SK-N-SH (cell line): ENCODE measurements at regions not wholly inside any gene's neighbourhood (a gene's known extent, or its start where the extent isn't known, plus 50 kb on each side); places are given as distances from the start of the nearest gene placed in this dataset.

Experiments used
- EZH2phosphoT487 ChIP-seq: fragments of 200-600 bp; sonication (generic); IDR thresholded peaks from 2 replicates; pipeline ENCODE4 v1.6.1; 2017; ENCODE audit warnings: low read depth, mixed run types, mild to moderate bottlenecking, antibody characterized with exemption, moderate library complexity, borderline replicate concordance
- YY1 ChIP-seq: IDR thresholded peaks from 2 replicates; pipeline ENCODE4 v1.4.0; 2012; ENCODE audit warnings: low read depth, mild to moderate bottlenecking
- TF ChIP-seq, protein P1 (sequence below): fragments of 200-600 bp; sonication (generic); IDR thresholded peaks from 2 replicates; pipeline ENCODE4 v1.6.1; 2017; ENCODE audit warnings: antibody characterized with exemption, mild to moderate bottlenecking, moderate library complexity
- TF ChIP-seq, protein P2 (sequence below): IDR thresholded peaks from 2 replicates; pipeline ENCODE4 v1.4.0; 2012; ENCODE audit warnings: low read depth, borderline replicate concordance

DNA sequence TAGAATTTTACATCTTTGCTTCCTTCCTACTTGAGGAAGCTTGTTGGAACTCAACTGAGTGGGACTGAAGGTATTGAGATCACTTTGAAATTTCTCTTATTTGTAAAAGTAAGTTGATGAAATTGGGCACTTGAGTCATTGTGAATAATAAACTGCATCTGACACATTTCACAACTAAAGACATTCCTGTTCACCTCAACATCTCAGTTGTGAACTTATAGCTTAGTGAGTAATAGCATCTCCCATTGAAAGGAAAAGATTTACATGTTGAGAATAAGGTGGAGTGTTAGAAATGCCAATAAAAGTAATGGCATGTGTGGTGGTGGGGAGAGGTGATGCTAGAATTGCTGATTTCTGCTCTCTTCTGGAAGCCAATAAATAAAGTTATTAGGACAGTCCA lies 145.0 kb downstream of the SLC24A2 start:
- TF ChIP-seq YY1 (no peak), EZH2phosphoT487 (no peak)
- TF ChIP-seq, protein P1, sequence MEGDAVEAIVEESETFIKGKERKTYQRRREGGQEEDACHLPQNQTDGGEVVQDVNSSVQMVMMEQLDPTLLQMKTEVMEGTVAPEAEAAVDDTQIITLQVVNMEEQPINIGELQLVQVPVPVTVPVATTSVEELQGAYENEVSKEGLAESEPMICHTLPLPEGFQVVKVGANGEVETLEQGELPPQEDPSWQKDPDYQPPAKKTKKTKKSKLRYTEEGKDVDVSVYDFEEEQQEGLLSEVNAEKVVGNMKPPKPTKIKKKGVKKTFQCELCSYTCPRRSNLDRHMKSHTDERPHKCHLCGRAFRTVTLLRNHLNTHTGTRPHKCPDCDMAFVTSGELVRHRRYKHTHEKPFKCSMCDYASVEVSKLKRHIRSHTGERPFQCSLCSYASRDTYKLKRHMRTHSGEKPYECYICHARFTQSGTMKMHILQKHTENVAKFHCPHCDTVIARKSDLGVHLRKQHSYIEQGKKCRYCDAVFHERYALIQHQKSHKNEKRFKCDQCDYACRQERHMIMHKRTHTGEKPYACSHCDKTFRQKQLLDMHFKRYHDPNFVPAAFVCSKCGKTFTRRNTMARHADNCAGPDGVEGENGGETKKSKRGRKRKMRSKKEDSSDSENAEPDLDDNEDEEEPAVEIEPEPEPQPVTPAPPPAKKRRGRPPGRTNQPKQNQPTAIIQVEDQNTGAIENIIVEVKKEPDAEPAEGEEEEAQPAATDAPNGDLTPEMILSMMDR: no peak
- TF ChIP-seq, protein P2, sequence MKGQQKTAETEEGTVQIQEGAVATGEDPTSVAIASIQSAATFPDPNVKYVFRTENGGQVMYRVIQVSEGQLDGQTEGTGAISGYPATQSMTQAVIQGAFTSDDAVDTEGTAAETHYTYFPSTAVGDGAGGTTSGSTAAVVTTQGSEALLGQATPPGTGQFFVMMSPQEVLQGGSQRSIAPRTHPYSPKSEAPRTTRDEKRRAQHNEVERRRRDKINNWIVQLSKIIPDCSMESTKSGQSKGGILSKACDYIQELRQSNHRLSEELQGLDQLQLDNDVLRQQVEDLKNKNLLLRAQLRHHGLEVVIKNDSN: no peak
